Skeletal muscle satellite cell (primary cell): ENCODE measurements at regions not wholly inside any gene's neighbourhood (a gene's known extent, or its start where the extent isn't known, plus 50 kb on each side); places are given as distances from the start of the nearest gene placed in this dataset.
"Not testable (repeated sequence)": the region's sequence is repeated elsewhere in the genome, so short reads cannot be mapped to it uniquely, and the experiment has no call there.

Experiments used
- H3K27me3 ChIP-seq: 2 replicates; pipeline ENCODE4 v1.7.0; 2013; ENCODE audit warnings: low read length; ENCODE audit not compliant: control insufficient read depth, insufficient read depth
- H3K36me3 ChIP-seq: 2 replicates; pipeline ENCODE4 v1.7.0; 2013; ENCODE audit warnings: mild to moderate bottlenecking, control low read depth, low read length; ENCODE audit not compliant: insufficient read depth
- H3K4me1 ChIP-seq: 2 replicates; pipeline ENCODE4 v1.7.0; 2013; ENCODE audit warnings: low read length; ENCODE audit not compliant: control insufficient read depth, insufficient read depth
- H3K4me2 ChIP-seq: 2 replicates; pipeline ENCODE4 v1.7.0; 2013; ENCODE audit warnings: mild to moderate bottlenecking, low read length
- H3K4me3 ChIP-seq: 2 replicates; pipeline ENCODE4 v1.7.0; 2013; ENCODE audit warnings: low read length
- H3K9ac ChIP-seq: 2 replicates; pipeline ENCODE4 v1.7.0; 2013; ENCODE audit warnings: mild to moderate bottlenecking, low read depth, low read length, moderate library complexity
- H3K9me3 ChIP-seq: replicated peaks from 2 replicates; pipeline ENCODE4 v1.7.0; 2013; ENCODE audit warnings: mild to moderate bottlenecking, control low read depth, low read length

- Histone ChIP-seq H3K4me1 (no peaks in the 10 kb centered on the region), H3K36me3 (no peaks in the 10 kb centered on the region), H3K27me3 (no peaks in the 10 kb centered on the region), H3K9ac (no peak overlapping the region), H3K9me3 (peaks cover 6% of the 10 kb centered on the region), H3K4me3 (no peak overlapping the region), H3K4me2 (no peak overlapping the region)
These were observed 764.4 kb upstream of the PCDH10 start for GRCh38 chr4:132384709-132385108.

GRCh38 chr4:132386130-132386529 is 763.0 kb upstream of the PCDH10 start:
- Histone ChIP-seq H3K36me3 (no peaks in the 10 kb centered on the region), H3K9me3 (peaks cover 3% of the 10 kb centered on the region), H3K4me2 (no peak overlapping the region), H3K9ac (no peak overlapping the region), H3K4me1 (no peaks in the 10 kb centered on the region), H3K4me3 (no peak overlapping the region), H3K27me3 (no peaks in the 10 kb centered on the region)

- Histone ChIP-seq H3K9me3 (no peaks in the 10 kb centered on the region), H3K4me1 (no peaks in the 10 kb centered on the region), H3K27me3 (no peaks in the 10 kb centered on the region), H3K4me2 (no peak overlapping the region), H3K4me3 (no peak overlapping the region), H3K9ac (no peak overlapping the region), H3K36me3 (no peaks in the 10 kb centered on the region)
These were observed 762.0 kb upstream of the PCDH10 start for GRCh38 chr4:132387060-132387459.

- Histone ChIP-seq H3K36me3 (no peaks in the 10 kb centered on the region), H3K4me3 (no peak overlapping the region), H3K9ac (no peak overlapping the region), H3K4me1 (no peaks in the 10 kb centered on the region), H3K9me3 (no peaks in the 10 kb centered on the region), H3K27me3 (no peaks in the 10 kb centered on the region), H3K4me2 (no peak overlapping the region)
These were observed 753.5 kb upstream of the PCDH10 start for GRCh38 chr4:132395561-132395960.

GRCh38 chr4:132396636-132397035 is 752.5 kb upstream of the PCDH10 start:
- no peaks in the 10 kb centered on the region for H3K27me3 ChIP-seq
- no peaks in the 10 kb centered on the region for H3K36me3 ChIP-seq
- no peaks in the 10 kb centered on the region for H3K9me3 ChIP-seq
- H3K4me3 ChIP-seq, result no peak overlapping the region
- no peaks in the 10 kb centered on the region for H3K4me1 ChIP-seq
- H3K9ac ChIP-seq, result no peak overlapping the region
- no peak overlapping the region for H3K4me2 ChIP-seq

GRCh38 chr4:132417220-132417619 is 731.9 kb upstream of the PCDH10 start:
- Histone ChIP-seq H3K4me2 (no peak overlapping the region), H3K9me3 (peaks cover 7% of the 10 kb centered on the region), H3K36me3 (no peaks in the 10 kb centered on the region)

GRCh38 chr4:132427125-132427524 is 722.0 kb upstream of the PCDH10 start:
- Histone ChIP-seq H3K4me1 (no peaks in the 10 kb centered on the region), H3K27me3 (no peaks in the 10 kb centered on the region), H3K9me3 (no peaks in the 10 kb centered on the region)

More at GRCh38 chr4:132417220-132417619, 731.9 kb upstream of the PCDH10 start:
- H3K4me1 ChIP-seq, result no peaks in the 10 kb centered on the region
- no peaks in the 10 kb centered on the region for H3K27me3 ChIP-seq
- H3K9ac ChIP-seq, result no peak overlapping the region
- no peak overlapping the region for H3K4me3 ChIP-seq

GRCh38 chr4:132437117-132437516 is 712.0 kb upstream of the PCDH10 start:
- Histone ChIP-seq H3K4me3 (no peak overlapping the region), H3K9me3 (no peaks in the 10 kb centered on the region), H3K27me3 (no peaks in the 10 kb centered on the region)

More at GRCh38 chr4:132427125-132427524, 722.0 kb upstream of the PCDH10 start:
- no peaks in the 10 kb centered on the region for H3K36me3 ChIP-seq
- H3K9ac ChIP-seq, result no peak overlapping the region
- H3K4me2 ChIP-seq, result no peak overlapping the region
- H3K4me3 ChIP-seq, result no peak overlapping the region

GRCh38 chr4:132445386-132445785 is 703.7 kb upstream of the PCDH10 start:
- Histone ChIP-seq H3K4me1 (no peaks in the 10 kb centered on the region), H3K27me3 (no peaks in the 10 kb centered on the region), H3K36me3 (no peaks in the 10 kb centered on the region), H3K4me2 (no peak overlapping the region), H3K4me3 (no peak overlapping the region), H3K9ac (no peak overlapping the region), H3K9me3 (peaks cover 6% of the 10 kb centered on the region)

More at GRCh38 chr4:132437117-132437516, 712.0 kb upstream of the PCDH10 start:
- Histone ChIP-seq H3K9ac (no peak overlapping the region), H3K4me2 (no peak overlapping the region), H3K4me1 (no peaks in the 10 kb centered on the region), H3K36me3 (no peaks in the 10 kb centered on the region)

GRCh38 chr4:132457987-132458386 is 691.1 kb upstream of the PCDH10 start:
- not testable (repeated sequence) for H3K27me3 ChIP-seq, H3K9me3 ChIP-seq, H3K4me3 ChIP-seq, H3K4me1 ChIP-seq, H3K4me2 ChIP-seq, H3K36me3 ChIP-seq, H3K9ac ChIP-seq

GRCh38 chr4:132479543-132479942 is 669.6 kb upstream of the PCDH10 start:
- H3K9ac ChIP-seq, result no peak overlapping the region
- H3K36me3 ChIP-seq, result no peaks in the 10 kb centered on the region
- H3K9me3 ChIP-seq, result no peaks in the 10 kb centered on the region
- no peaks in the 10 kb centered on the region for H3K27me3 ChIP-seq
- H3K4me3 ChIP-seq, result no peak overlapping the region
- H3K4me1 ChIP-seq, result no peaks in the 10 kb centered on the region
- no peak overlapping the region for H3K4me2 ChIP-seq

- Histone ChIP-seq H3K4me3 (no peak overlapping the region), H3K9ac (no peak overlapping the region), H3K36me3 (no peaks in the 10 kb centered on the region), H3K27me3 (no peaks in the 10 kb centered on the region), H3K9me3 (no peaks in the 10 kb centered on the region), H3K4me2 (no peak overlapping the region), H3K4me1 (no peaks in the 10 kb centered on the region)
These were observed 660.5 kb upstream of the PCDH10 start for GRCh38 chr4:132488555-132488954.
